Natural killer cell treated with Interleukin-12 subunit alpha and Interleukin-12 subunit beta and Interleukin-15 and Interleukin-18, amount 100 ng/mL, for 72 hours (primary cell): ENCODE measurements at regions not wholly inside any gene's neighbourhood (a gene's known extent, or its start where the extent isn't known, plus 50 kb on each side); places are given as distances from the start of the nearest gene placed in this dataset.
"Not testable (repeated sequence)": the region's sequence is repeated elsewhere in the genome, so short reads cannot be mapped to it uniquely, and the experiment has no call there.

Experiments used
- ATAC-seq, 2 donors: fragments of 150-1000 bp; cut with Tn5 transposase in 1 of 2; sonication (Bioruptor Pico), chemical (Tn5 transposase) in 1 of 2; 2 replicates each; pipeline ENCODE4 v1.10.0; 2021
- DNase-seq: peaks from one replicate; pipeline ENCODE4 v3.0.0; 2022; ENCODE audit warnings: low spot score
- H3K27ac Mint-ChIP-seq, 2 donors: 1 replicate in 1 of 2; 2 replicates in 1 of 2; pipeline ENCODE4 v1.8.0; 2022; ENCODE audit warnings: mixed read lengths in 2 of 2, mild to moderate bottlenecking in 1 of 2, moderate library complexity in 1 of 2
- H3K27me3 Mint-ChIP-seq, 2 donors: 1 replicate in 1 of 2; 2 replicates in 1 of 2; pipeline ENCODE4 v1.8.0; 2022; ENCODE audit warnings: mixed read lengths in 2 of 2
- H3K36me3 Mint-ChIP-seq: one replicate; pipeline ENCODE4 v1.8.0; 2022; ENCODE audit warnings: mixed read lengths
- H3K4me1 Mint-ChIP-seq, 2 donors: 1 replicate in 1 of 2; 2 replicates in 1 of 2; pipeline ENCODE4 v1.8.0; 2022; ENCODE audit warnings: low read depth in 2 of 2, mixed read lengths in 2 of 2, mild to moderate bottlenecking in 1 of 2
- H3K4me3 Mint-ChIP-seq: one replicate; pipeline ENCODE4 v1.8.0; 2022; ENCODE audit warnings: mixed read lengths
- H3K9me3 Mint-ChIP-seq: 2 replicates; pipeline ENCODE4 v1.8.0; 2022; ENCODE audit warnings: mixed read lengths

GRCh38 chr10:71912431-71912830, 51.8 kb upstream of the CHST3 start:
- Mint-ChIP-seq H3K9me3 (no peaks in the 10 kb centered on the region), H3K27ac (no peak overlapping the region), H3K27me3 (peaks cover 0 to 2% of the 10 kb centered on the region in 2 donors), H3K4me3 (no peak overlapping the region), H3K36me3 (no peaks in the 10 kb centered on the region), H3K4me1 (peaks cover 11 to 16% of the 10 kb centered on the region in 2 donors)
- DNase-seq, result no peak
- ATAC-seq, result no peak

- Mint-ChIP-seq H3K9me3 (no peaks in the 10 kb centered on the region), H3K27ac (no peak overlapping the region), H3K4me3 (no peak overlapping the region), H3K27me3 (peaks cover 0 to 2% of the 10 kb centered on the region in 2 donors), H3K36me3 (no peaks in the 10 kb centered on the region), H3K4me1 (peaks cover 11 to 16% of the 10 kb centered on the region in 2 donors)
- DNase-seq (no peak), ATAC-seq (no peak)
Measured at GRCh38 chr10:71911296-71911953, 52.8 kb upstream of the CHST3 start.

- DNase-seq, result no peak
- H3K36me3 Mint-ChIP-seq, result no peaks in the 10 kb centered on the region
- H3K4me3 Mint-ChIP-seq, result no peak overlapping the region
- H3K27me3 Mint-ChIP-seq, result peaks cover 0 to 2% of the 10 kb centered on the region in 2 donors
- H3K9me3 Mint-ChIP-seq, result no peaks in the 10 kb centered on the region
- peak overlapping the region in 1 of 2 donors; percentile 9 for H3K27ac Mint-ChIP-seq
- H3K4me1 Mint-ChIP-seq, result peaks cover 11 to 16% of the 10 kb centered on the region in 2 donors
- no peak for ATAC-seq
Measured at GRCh38 chr10:71909399-71910083, 54.7 kb upstream of the CHST3 start.

- Mint-ChIP-seq H3K4me3 (no peak overlapping the region), H3K36me3 (no peaks in the 10 kb centered on the region), H3K9me3 (no peaks in the 10 kb centered on the region), H3K27ac (peak overlapping the region in 1 of 2 donors; percentile 9), H3K4me1 (peaks cover 11 to 16% of the 10 kb centered on the region in 2 donors), H3K27me3 (peaks cover 0 to 2% of the 10 kb centered on the region in 2 donors)
- no peak for ATAC-seq
- DNase-seq, result no peak
Measured at GRCh38 chr10:71908998-71909397, 55.2 kb upstream of the CHST3 start.

- Mint-ChIP-seq H3K4me1 (peaks cover 11 to 16% of the 10 kb centered on the region in 2 donors), H3K9me3 (no peaks in the 10 kb centered on the region), H3K4me3 (no peak overlapping the region), H3K27ac (no peak overlapping the region), H3K27me3 (peaks cover 0 to 2% of the 10 kb centered on the region in 2 donors), H3K36me3 (no peaks in the 10 kb centered on the region)
- no peak for DNase-seq
- ATAC-seq, result no peak
Measured at GRCh38 chr10:71905164-71905563, 54.1 kb upstream of the PSAP start.

GRCh38 chr10:71903636-71904250, 52.7 kb upstream of the PSAP start:
- not testable (repeated sequence) for H3K4me1 Mint-ChIP-seq, DNase-seq, H3K36me3 Mint-ChIP-seq, ATAC-seq, H3K27ac Mint-ChIP-seq, H3K27me3 Mint-ChIP-seq, H3K4me3 Mint-ChIP-seq, H3K9me3 Mint-ChIP-seq

GRCh38 chr10:71902351-71902750, 51.3 kb upstream of the PSAP start:
- DNase-seq (no peak), ATAC-seq (no peak)
- no peak overlapping the region for H3K27ac Mint-ChIP-seq
- H3K9me3 Mint-ChIP-seq, result no peaks in the 10 kb centered on the region
- no peaks in the 10 kb centered on the region for H3K36me3 Mint-ChIP-seq
- H3K27me3 Mint-ChIP-seq, result no peaks in the 10 kb centered on the region
- H3K4me3 Mint-ChIP-seq, result no peak overlapping the region
- H3K4me1 Mint-ChIP-seq, result no peaks in the 10 kb centered on the region
